Activated CD4-positive, alpha-beta T cell treated with anti-CD3 and anti-CD28 coated beads, Interleukin-2, amount 50 U/mL, for 16 hours (primary cell): ENCODE measurements at regions not wholly inside any gene's neighbourhood (a gene's known extent, or its start where the extent isn't known, plus 50 kb on each side); places are given as distances from the start of the nearest gene placed in this dataset.

Experiments
- DNase-seq: peaks from one replicate; pipeline ENCODE4 v3.0.0-alpha.2; 2020

DNA sequence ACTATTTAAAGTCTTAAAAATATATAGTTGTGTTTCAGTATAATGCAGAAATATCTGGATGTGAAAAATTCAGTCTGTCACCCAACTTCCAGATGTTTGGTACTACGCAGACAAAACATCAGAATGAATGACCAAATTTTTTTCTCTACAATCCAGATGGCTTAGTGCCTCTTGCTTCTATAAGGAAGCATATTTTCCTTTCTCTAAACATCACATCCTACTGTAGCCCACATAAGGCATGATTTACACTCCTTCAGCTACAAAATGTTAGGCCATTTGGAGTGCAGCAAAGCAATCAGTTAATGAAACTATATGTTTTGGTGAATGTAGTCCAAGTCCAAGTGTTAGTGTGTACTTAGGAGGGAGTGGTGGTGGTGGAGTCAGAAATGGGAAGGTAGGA, 162.9 kb upstream of the SIX2 start:
- no peak for DNase-seq

DNA sequence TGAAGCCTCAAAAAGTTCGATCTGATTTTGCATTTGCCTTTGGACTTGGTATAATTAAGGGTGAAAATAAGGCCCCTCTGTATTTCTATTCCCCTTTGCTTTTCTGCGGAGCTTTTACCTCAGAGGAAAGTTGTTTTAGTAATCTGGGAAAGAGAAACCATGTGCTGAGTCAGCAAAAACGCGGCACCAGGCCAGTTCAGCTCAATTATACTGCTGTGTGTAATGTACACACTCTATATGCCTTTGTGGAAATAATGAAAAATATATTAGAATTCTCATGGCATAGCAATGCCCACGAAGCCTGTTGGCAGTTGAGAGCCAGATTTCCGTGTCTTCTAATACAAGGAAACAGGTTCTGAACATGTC, 161.9 kb upstream of the SIX2 start:
- no peak for DNase-seq

DNA sequence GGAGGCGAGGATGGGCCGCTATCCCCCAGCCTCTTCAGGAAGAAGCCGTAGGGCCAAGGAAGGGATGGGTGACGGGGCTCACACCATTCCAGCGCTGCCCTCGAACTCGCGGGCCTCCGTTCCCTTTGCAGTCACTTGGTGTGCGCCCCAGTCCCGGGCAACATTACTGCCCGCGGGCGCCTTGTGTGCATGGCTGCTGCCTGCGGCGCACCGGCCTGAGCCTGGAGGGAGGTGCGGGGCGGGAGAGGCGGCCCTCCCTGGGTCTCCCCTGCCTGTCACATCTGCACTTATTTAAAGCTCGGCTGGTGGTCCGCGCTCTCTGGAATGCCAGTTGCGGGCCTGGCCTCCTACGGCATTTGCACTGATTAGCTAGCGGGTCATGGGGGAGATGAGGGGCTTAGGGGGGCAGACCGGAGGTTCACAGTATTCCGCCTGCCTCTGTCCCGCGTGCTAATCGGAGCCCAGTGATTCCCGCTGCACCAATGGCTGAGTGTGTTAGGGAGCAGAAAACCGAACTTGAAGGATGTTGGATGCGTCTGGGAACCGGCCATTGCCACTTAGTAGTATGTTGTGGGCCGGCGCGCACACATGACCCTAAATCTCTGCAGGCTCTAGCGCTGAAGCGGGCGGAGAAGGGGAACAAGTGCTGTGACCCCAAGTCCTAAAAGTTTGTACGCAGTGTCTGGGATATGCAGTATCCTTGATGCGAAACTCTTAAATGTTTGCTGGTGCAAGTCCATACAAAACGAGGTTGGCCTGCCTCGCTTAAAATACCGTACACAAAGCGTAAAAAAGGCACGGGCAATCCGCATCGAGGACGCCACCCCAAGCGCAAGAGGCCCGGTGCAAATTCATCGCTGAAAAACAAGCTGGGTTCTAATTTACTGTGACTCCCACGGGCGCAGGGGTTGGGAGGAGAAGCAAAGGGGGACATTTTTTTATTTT, 161.2 kb upstream of the SIX2 start:
- DNase-seq: no peak

DNA sequence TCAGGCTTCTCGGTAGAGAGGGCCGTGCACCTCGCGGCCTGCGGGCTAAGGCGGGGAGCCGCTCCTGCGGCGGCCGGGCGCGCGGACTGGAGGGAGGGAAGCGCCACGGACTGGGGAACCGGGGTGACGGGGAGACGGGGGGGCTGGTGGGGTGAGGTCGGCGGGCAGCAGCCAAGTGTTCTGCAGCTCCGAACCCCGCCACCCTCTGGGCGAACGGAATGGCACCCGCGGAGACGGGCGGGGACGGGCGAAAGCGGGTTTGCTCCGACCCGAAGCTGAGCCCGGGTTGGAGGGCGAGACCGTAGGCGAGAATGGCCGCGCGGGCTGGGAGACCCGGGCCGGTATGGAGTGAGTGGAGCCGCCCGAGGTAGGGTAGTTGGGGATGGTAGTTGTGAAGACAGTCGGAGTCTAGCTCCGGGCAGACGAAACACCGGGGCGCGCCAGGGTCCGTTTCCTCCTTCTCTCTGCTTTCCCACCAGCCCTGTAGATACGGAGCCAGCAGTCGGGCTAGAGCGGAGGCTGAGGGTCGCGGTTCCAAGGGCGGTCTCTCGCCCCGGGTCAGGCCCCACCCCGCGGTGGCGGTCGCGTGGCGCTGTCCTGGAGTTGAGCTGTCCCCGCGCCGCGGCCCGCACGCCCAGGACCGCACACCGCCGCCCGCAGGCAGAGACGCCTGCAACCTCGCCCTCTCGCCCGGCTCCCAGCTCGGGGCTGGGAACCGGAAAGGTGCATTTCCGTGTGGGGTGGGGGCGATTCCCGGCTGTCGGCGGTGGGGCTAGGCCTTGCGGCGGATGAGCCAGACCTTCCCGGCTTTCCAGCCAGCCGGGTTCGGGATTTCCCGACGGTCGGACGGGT, 160.3 kb upstream of the SIX2 start:
- DNase-seq: no peak

DNA sequence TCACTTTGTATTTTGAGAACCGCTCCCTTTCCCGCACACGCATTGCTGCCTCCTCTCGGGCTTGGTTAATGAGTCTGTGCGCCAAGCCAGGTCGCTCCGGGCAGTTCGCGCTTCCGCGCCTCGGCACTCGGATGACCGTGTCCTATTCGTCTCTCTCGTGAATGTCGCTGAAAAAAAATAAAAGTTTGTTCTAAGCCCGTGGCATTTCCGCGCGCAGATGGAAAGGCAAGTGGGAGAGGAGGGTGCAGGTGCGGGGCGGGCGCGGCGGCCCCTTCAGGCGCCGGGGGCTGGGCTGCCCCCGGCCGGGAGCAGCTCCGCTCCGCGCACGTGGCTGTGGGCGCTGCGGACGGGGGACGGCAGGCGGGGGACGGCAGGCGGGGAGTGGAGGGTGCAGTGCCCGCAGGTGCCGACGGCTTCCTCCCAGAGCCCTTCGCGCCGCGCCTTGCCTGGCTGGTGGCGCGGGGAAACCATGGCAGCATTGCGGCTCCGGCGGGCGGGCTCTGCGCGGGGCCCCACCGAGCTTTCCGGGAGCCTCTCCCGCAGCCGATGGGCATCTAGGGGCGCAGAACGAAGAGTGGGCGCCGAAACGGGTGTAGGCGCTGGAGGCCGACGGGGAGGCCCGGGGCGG, 159.6 kb upstream of the SIX2 start:
- DNase-seq: no peak

DNA sequence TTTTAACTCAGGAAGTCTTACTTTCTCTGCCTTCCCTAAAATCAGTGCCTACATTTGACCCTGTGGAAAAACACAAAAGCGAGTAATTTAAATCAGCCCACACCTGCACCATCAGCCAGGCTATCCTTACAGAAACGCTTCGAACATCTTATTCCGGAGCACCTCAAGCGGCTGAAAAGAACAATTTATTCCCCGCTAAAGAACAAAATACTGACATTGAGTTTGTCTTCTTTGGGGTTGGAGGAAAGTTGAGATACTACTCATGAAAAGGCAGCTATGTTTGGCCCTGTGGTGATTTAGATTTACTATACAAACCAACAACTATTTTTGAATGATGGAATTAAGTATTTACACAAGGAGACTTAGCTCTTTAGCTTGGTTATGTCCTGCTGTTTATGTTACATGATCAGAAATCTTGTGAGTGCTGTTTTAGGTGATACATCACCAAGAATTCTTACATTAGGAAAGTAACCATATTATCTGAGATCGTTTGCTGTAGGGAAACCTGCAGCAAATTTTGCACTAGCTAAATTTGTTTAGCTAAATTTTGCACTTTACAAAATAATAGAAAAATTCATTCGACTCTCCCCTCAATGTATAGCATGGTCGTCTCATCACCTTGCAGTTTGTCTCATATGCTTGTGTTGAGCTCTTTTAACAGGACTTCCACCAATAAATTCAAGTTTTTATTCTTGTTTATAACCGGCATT, 158.8 kb upstream of the SIX2 start:
- no peak for DNase-seq

DNA sequence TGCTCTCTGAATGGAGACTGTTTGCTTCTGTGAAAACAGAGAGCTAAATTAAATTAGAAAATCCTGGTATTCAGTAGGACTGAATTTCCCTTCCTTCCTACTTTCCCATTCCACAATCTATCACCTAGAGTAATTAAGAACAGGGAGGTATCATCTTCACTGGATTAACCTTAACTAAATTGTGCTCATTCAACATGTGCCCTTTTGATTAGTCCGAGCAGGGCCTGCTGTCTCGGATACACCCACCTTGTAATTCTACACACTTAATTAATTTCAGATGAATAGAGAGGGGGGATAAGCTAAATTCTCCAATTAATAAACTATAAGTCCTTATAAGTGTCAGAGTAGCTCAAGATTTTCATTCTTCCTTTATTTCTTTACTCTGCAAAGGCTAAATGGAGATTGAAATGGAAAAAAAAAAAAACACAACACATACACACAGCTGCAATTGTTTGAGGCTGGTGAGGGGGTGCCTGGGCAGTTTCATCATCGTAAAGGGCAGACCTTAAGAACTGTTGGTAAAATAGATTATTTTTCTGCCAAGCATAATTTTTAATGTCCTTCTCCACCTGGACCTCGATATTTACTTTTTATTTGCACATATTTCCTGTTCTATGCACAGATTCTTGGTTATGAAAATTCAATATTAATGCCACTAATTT, 157.1 kb upstream of the SIX2 start:
- no peak for DNase-seq

DNA sequence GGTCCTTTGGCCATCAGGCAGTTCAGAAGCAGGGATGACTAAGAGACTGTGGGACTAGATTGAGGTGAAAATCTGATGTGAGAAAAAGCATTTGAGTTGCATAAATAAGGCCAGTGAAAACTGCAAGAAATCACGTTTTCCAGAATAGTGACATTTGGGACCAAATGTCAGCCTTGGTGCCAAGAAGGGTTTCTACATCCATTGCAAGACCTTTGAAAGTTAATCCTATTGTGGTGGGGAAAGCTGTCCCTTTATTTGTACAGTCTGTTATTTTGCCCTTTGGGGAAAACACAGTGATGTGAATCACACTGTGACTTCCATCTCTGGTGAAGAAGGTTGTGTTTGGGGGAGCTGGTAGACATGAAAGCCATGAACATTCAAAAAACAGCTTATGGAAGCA, 153.5 kb upstream of the SIX2 start:
- no peak for DNase-seq

DNA sequence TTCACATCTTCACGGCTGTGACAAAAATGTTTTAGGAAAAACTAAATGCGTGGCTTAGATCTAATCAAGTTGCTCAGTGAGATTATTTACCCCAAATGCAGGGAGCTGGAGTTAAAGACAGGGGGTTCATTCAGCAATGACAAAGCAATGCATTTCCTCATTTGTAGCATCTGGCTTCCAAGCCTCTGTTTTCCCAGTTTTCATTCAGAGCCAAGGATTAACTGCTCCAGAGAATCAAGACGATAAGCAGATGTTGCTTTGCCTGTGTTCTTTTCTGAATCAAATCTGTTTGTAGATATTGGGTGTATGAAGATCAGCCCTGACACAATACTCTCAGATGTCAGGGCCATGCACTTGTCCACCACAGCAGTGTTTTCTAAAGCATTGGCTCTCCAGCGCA, 147.4 kb upstream of the SIX2 start:
- DNase-seq: no peak

DNA sequence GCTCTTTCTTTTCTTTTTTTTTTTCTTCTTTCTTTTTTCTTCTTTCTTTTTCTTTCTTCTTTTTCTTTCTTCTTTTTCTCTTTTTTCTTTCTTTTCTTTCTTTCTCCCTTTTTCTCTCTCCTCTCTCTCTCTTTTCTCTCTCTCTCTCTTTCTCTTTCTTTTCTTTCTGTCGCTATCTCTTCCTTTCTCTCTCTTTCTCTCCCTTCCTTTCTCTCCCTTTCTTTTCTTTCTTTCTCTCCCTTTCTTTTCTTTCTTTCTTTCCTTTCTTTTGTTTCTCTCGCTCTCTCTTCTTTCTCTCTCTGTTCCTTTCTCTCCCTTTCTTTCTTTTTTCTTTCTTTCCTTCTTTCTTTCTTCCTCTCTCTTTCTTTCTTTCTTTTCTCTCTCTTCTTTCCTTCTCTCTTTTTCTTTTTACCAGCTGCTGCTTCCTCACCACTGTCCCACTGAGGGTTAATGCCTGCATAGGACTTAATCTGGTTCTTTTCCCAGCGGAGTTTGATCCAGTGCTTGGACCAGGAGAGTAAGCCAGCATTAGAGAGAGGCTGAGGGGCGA, 145.4 kb upstream of the SIX2 start:
- DNase-seq: no peak

DNA sequence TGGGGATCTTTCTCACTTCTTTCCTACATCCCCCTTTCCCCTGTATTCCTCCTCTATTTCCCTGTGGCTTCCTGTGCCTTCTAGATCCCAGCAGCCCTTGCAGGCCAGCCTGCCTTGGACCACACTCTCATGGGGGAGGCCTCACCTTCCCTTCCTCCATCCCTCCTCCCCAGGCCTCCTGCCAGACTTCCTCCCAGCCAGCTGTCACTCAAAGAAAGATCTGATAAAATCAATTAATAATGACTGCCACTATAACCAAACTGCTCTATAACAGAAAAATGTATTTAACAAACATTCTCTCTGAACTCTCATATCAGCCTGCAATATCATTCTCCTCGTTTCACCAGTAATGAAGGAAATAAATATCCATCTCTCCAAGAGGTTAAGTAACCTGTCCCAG, 144.9 kb upstream of the SIX2 start:
- no peak for DNase-seq

DNA sequence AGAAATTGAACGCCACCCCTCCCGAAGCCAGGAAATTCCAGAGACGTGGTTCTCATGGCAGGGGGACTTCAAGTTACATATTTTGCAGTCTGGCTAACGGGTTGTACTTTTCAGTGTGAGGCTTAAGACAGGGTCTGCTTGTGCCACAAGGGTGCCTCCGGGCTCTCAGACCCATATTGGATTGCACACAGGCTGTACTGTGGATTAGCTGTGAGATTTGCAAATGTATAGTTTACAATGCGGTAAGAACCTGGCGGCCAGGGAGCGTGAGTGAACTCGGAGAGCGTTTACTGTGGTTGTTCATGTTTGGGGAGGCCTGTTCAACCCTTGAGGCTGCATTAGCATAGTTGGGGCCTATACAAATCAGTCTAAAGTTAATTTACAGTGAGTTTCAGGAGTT, 143.9 kb upstream of the SIX2 start:
- DNase-seq: no peak

DNA sequence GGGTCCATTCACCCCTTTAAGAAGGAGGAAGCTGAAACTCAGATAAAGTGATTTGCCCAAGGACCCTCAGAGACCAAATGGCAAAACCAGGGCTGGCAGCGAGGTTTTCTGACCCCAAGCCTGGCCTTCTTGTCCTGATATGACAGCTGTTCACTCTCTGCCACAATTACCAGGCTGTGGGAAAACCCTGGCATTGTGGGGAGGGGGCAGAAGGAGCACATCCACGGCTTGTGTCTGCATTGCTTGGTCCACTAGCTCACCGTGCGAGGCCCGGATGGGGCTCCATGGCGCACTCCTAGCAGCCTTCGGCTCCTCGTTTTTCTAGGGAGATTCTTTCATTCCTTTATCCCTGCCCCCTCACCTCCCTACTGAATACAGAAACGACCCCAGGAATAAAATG, 143.4 kb upstream of the SIX2 start:
- DNase-seq: no peak

DNA sequence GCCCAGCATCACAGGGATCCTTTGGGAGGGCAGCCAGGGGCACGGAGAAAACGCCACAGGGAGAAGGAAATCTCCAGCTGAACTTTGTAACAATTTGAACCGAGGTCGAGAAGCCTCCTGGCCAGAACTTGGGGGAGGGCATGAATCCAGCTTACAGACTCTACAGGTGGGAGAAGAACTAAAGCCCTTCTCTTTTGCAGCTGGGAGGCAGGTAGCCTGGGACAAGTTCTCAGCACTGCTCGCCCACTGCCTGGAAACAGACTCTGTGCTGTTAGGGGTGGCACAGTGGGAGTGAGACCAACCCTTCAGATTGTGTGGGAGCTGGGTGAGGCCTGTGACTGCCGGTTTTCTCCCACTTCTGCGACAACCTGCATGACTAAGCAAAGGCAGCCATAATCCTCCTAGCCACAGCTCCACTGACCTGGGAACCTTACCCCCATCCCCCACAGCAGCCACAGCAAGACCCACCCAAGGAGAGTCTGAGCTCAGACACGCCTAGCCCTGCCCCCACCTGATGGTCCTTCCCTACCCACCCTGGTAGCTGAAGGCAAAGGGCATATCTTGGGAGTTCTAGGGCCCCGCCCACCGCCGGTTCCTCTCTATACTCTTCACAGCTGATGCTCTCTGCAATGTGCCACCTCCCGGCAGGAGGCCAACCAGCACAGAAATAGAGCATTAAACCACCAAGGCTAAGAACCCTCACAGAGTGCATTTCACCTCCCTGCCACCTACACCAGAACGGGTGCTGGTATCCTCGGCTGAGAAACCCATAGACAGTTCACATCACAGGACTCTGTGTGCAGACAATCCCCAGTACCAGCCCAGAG, 136.0 kb upstream of the SIX2 start:
- DNase-seq: no peak

DNA sequence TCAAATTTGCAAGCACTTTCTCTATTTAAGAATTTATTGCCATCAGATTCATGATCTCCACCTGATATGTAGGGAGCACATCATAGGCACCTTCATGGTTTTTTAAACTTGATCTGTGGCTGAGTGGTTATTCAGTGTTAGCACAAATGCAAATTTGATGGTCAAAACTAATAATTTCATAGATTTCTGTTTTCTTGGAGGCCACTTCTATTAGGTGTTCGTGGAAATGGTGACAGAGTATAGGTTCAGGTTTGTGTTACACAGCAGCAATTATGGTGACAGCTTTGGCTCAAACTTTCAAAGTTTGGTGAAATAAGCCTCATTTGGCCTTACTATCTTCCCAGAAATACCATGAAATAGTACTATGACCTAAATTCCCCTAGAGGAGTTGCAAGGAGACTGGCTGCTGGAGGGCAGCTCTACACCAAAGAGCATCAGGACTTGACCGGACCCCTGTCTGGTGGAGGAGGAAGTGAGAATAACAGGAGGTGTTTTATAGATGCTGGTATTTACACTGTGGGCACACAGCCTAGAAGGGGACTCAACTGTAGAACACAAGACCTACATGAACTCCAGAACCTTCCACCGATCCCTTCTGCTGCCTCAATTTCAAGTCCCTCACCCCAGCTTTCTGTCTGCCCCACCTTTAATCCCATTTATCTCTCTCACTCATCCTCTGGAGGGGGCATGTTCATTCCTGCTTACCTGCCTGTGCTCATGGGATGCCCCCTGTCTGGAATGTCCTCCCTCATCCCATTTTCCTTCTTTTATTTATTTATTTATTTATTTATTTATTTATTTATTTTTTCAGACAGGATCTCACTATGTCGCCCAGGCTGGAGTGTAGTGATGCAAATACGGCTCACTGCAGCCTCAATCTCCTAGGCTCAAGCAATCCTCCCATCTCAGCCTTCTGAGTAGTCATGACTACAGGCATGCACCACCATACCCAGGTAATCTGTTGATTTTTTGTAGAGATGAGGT, 132.9 kb upstream of the SIX2 start:
- DNase-seq: no peak

DNA sequence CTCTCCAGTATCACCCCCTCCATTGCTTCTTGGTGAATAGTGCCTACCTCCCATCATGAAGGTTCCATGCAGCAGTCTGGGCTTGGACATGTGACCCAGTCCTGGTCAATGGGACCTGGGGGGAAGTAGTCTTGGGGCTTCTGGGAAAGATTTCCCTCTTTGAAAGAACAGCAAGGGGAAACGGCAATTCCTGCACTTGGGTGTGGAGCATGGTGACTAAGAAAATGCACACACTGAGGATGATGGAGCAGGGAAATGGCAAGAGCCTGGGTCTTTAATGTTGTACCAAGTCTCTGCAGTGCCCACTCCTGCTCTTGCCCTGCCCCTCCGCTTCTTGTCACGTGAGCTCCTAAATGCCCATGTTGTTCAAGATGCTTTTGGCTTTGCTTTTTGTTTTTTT, 131.4 kb upstream of the SIX2 start:
- no peak for DNase-seq

DNA sequence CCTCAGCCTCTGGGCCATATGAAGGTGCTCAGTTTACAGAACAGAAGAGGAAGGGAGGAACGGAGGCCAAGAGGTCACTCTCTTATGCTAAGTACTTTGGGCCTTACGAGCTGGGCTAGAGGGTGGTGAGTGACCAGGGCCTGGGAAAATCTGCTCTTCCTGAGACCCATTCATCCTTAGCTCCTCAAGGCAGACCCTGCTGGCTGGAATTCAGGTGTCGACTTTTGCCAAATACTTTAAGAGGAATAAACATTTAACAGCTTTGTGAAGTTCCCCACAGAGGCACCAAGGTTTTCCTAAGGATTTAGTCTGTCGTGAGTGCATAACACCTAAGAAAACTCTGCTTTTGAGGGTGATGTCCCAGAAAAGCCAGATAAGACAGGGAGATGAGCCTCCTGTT, 129.7 kb upstream of the SIX2 start:
- no peak for DNase-seq

DNA sequence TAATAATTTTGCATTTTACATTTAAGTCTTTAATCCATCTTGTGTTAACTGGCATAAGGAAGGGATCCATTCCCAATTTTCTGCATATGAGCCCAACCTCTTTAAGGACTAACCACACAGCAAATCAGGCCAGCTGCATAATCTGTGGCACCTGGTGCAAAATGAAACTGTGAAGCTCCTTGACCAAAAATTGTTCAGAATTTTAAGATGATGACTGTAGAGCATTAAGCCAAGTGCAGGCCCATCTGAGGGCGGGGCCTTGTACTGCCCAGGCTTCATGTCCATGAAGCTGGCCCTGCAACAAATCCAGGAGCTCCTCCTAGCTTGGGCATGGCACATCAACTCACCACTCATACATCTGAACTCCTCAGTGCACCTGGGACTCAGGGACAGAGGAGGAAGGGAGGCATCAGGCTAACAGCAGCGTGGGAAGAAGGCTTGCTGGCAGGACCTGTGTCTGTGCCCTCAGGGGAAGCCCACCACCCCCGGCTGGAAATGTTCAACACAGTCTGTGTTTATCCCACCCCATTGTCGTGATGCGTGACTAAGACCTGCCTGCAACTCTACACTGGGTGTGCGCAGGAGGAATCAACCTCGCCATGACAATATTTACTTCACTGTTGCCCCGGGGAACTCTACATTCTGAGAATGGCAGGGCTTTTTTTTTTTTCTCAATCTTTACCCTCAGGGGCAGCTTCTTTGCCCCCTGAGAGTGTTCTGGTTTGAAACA, 128.9 kb upstream of the SIX2 start:
- DNase-seq: no peak

DNA sequence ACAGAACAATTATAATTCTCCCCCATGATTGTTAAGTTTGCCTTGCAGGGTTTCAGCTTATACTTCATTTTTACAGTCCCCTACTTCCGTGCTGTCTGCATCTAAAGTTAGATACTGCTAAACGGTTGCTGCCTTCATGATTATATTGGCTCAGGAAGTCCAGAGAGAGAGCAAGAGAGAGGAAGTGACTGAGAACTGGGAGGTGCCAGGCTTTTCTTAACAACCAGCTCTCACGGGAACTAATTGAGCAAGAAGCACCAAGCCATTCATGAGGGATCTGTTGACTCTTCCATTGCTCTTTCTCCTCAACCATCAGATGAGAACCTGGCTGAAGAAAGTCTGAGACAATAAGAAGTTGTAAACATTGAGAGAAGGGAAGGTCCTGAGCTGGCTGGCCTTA, 125.5 kb upstream of the SIX2 start:
- DNase-seq: no peak
